H1 (cell line): ENCODE measurements at regions not wholly inside any gene's neighbourhood (a gene's known extent, or its start where the extent isn't known, plus 50 kb on each side); places are given as distances from the start of the nearest gene placed in this dataset.

Source experiments
- CTCF ChIA-PET: fragments of 300-600 bp; sonication (Branson Sonifier 250); formaldehyde crosslinking; loops from one replicate; lab custom pipeline; 2021; ENCODE audit not compliant: partially characterized antibody; lab: Charles Lee
- POLR2A ChIA-PET: fragments of 300-600 bp; sonication (Branson Sonifier 250); formaldehyde crosslinking; loops from one replicate; lab custom pipeline; 2021; ENCODE audit warnings: inconsistent platforms; ENCODE audit not compliant: partially characterized antibody; lab: Charles Lee
- DNase-seq, 2 experiments: peaks; one replicate each; pipeline versions ENCODE4 v3.0.0 to v3.0.0-alpha.2; 2010 to 2022; ENCODE audit warnings: low spot score in 2 of 2, low read depth in 1 of 2, mixed read lengths in 1 of 2
- FAIRE-seq: peaks from 2 replicates; lab custom pipeline; 2011; peaks lifted over from hg19 to GRCh38; lab: Jason Lieb, UNC
- H2AFZ ChIP-seq: 2 replicates; pipeline ENCODE4 v1.8.1; 2012; ENCODE audit warnings: low read length, inconsistent platforms
- H2AK5ac ChIP-seq: 2 replicates; pipeline ENCODE4 v1.6.1; 2013; ENCODE audit warnings: low read depth, low read length
- H2BK120ac ChIP-seq: replicated peaks from 2 replicates; pipeline ENCODE3; 2013; ENCODE audit warnings: low read depth, low read length, inconsistent platforms
- H2BK12ac ChIP-seq: 2 replicates; pipeline ENCODE4 v1.6.1; 2013; ENCODE audit warnings: low read depth, low read length
- H2BK15ac ChIP-seq: 2 replicates; pipeline ENCODE4 v1.6.1; 2013; ENCODE audit warnings: low read length
- H2BK20ac ChIP-seq: 2 replicates; pipeline ENCODE4 v1.6.1; 2013; ENCODE audit warnings: low read length
- H2BK5ac ChIP-seq: 2 replicates; pipeline ENCODE4 v1.6.1; 2013; ENCODE audit warnings: low read depth, low read length
- H3K14ac ChIP-seq: 2 replicates; pipeline ENCODE4 v1.6.1; 2013; ENCODE audit warnings: inconsistent platforms; ENCODE audit not compliant: insufficient read length
- H3K18ac ChIP-seq: 2 replicates; pipeline ENCODE4 v1.6.1; 2013; ENCODE audit warnings: low read length; ENCODE audit errors: extremely low read depth
- H3K23ac ChIP-seq: 2 replicates; pipeline ENCODE4 v1.6.1; 2013; ENCODE audit warnings: inconsistent platforms; ENCODE audit not compliant: insufficient read length
- H3K23me2 ChIP-seq: 2 replicates; pipeline ENCODE4 v1.6.1; 2013; ENCODE audit warnings: low read depth, low read length
- H3K27ac ChIP-seq: 2 replicates; pipeline ENCODE4 v1.6.1; 2011; ENCODE audit warnings: low read depth, low read length, inconsistent platforms
- H3K27me3 ChIP-seq, 4 experiments: replicated peaks in 1 of 4; 1 replicate in 1 of 4; 2 replicates in 3 of 4; pipeline versions ENCODE4 v1.6.1 to v1.8.1; 2011 to 2013; ENCODE audit warnings: low read length in 3 of 4, mild to moderate bottlenecking in 3 of 4, inconsistent platforms in 2 of 4, mixed read lengths in 2 of 4, moderate library complexity in 1 of 4; ENCODE audit not compliant: control insufficient read depth in 3 of 4, insufficient read depth in 3 of 4; ENCODE audit errors: extremely low read depth in 1 of 4
- H3K36me3 ChIP-seq, 4 experiments: 2 replicates each; pipeline versions ENCODE4 v1.6.1 to v1.8.1; 2011 to 2013; ENCODE audit warnings: mild to moderate bottlenecking in 4 of 4, low read length in 3 of 4, moderate library complexity in 2 of 4, control low read depth in 1 of 4, inconsistent platforms in 1 of 4; ENCODE audit not compliant: insufficient read depth in 4 of 4, control insufficient read depth in 2 of 4
- H3K4ac ChIP-seq: replicated peaks from 2 replicates; pipeline ENCODE3; 2013; ENCODE audit warnings: low read length, low read depth, mixed read lengths, inconsistent platforms; ENCODE audit not compliant: insufficient read length
- H3K4me1 ChIP-seq, 4 experiments: replicated peaks in 1 of 4; 1 replicate in 1 of 4; 2 replicates in 3 of 4; pipeline versions ENCODE4 v1.6.1 to v1.8.1; 2011 to 2013; ENCODE audit warnings: low read length in 3 of 4, inconsistent platforms in 2 of 4, mixed read lengths in 1 of 4; ENCODE audit not compliant: insufficient read depth in 4 of 4, control insufficient read depth in 3 of 4
- H3K4me2 ChIP-seq, 2 experiments: 2 replicates each; pipeline versions ENCODE4 v1.6.1 to v1.8.1; 2011 to 2013; ENCODE audit warnings: low read depth in 2 of 2, low read length in 2 of 2, control low read depth in 1 of 2, inconsistent platforms in 1 of 2, mild to moderate bottlenecking in 1 of 2; ENCODE audit not compliant: insufficient read depth in 1 of 2
- H3K4me3 ChIP-seq, 4 experiments: fragments of 200-600, 300-600 bp in 1 of 4; sonication (generic), shearing (Covaris generic), sonication (Bioruptor Twin) in 1 of 4; 2 replicates each; pipeline versions ENCODE4 v1.5.1 to v1.8.1; 2011 to 2016; ENCODE audit warnings: low read length in 4 of 4, low read depth in 3 of 4, control low read depth in 2 of 4, inconsistent platforms in 2 of 4, mild to moderate bottlenecking in 2 of 4, mixed read lengths in 1 of 4, moderate library complexity in 1 of 4; ENCODE audit not compliant: insufficient read depth in 2 of 4; ENCODE audit errors: extremely low read depth in 1 of 4
- H3K56ac ChIP-seq: replicated peaks from 2 replicates; pipeline ENCODE3; 2013; ENCODE audit warnings: low read depth, mild to moderate bottlenecking, mixed read lengths, low read length, inconsistent platforms; ENCODE audit not compliant: insufficient read length
- H3K79me1 ChIP-seq: 2 replicates; pipeline ENCODE4 v1.6.1; 2013; ENCODE audit warnings: low read depth, low read length, control low read depth
- H3K79me2 ChIP-seq, 2 experiments: 2 replicates each; pipeline versions ENCODE4 v1.6.1 to v1.8.1; 2012 to 2013; ENCODE audit warnings: low read length in 2 of 2, mild to moderate bottlenecking in 2 of 2, inconsistent platforms in 1 of 2; ENCODE audit not compliant: insufficient read depth in 2 of 2, control insufficient read depth in 1 of 2
- H3K9ac ChIP-seq, 4 experiments: replicated peaks in 1 of 4; 1 replicate in 1 of 4; 2 replicates in 3 of 4; pipeline versions ENCODE4 v1.6.1 to v1.8.1; 2011 to 2013; ENCODE audit warnings: low read depth in 3 of 4, low read length in 3 of 4, control low read depth in 2 of 4, mild to moderate bottlenecking in 2 of 4, moderate library complexity in 2 of 4, inconsistent platforms in 1 of 4; ENCODE audit errors: extremely low read depth in 1 of 4
- H3K9me3 ChIP-seq, 2 experiments: 2 replicates each; pipeline versions ENCODE4 v1.6.1 to v1.8.1; 2012 to 2013; ENCODE audit warnings: mild to moderate bottlenecking in 2 of 2, moderate library complexity in 2 of 2, control low read depth in 1 of 2, inconsistent platforms in 1 of 2, low read depth in 1 of 2, low read length in 1 of 2, mixed read lengths in 1 of 2; ENCODE audit not compliant: insufficient read depth in 2 of 2
- H4K20me1 ChIP-seq, 2 experiments: replicated peaks in 1 of 2; 2 replicates each; pipeline versions ENCODE3 to v1.8.1; 2011 to 2013; ENCODE audit warnings: inconsistent platforms in 2 of 2, low read length in 2 of 2, mild to moderate bottlenecking in 1 of 2; ENCODE audit not compliant: insufficient read depth in 2 of 2, control insufficient read depth in 1 of 2
- H4K5ac ChIP-seq: 2 replicates; pipeline ENCODE4 v1.6.1; 2013; ENCODE audit warnings: low read length, low read depth, mixed read lengths, inconsistent platforms; ENCODE audit not compliant: insufficient read length
- H4K8ac ChIP-seq: 2 replicates; pipeline ENCODE4 v1.8.0; 2013; ENCODE audit warnings: mild to moderate bottlenecking, moderate library complexity, low read length, inconsistent platforms; ENCODE audit not compliant: insufficient read depth; ENCODE audit errors: extremely low read depth
- H4K91ac ChIP-seq: replicated peaks from 2 replicates; pipeline ENCODE3; 2013; ENCODE audit warnings: low read length, mixed read lengths, inconsistent platforms; ENCODE audit not compliant: insufficient read length
- BCL11A ChIP-seq, 2 experiments: IDR thresholded peaks; one replicate each; pipeline ENCODE4 v1.6.1; 2011; ENCODE audit warnings: low read depth in 2 of 2, low read length in 2 of 2, mild to moderate bottlenecking in 2 of 2
- CBX5 ChIP-seq: fragments of 300-800, 300-1000 bp; sonication (generic); IDR thresholded peaks from 2 replicates; pipeline ENCODE4 v1.7.1; 2016; ENCODE audit warnings: antibody characterized with exemption, low read length, low read depth
- CBX8 ChIP-seq: fragments of 300-800, 300-1000 bp; sonication (generic); IDR thresholded peaks from 2 replicates; pipeline ENCODE4 v1.7.1; 2016; ENCODE audit warnings: low read depth, low read length, borderline replicate concordance
- RXRA ChIP-seq: IDR thresholded peaks from 2 replicates; pipeline ENCODE4 v1.6.1; 2011; ENCODE audit warnings: low read depth, mild to moderate bottlenecking, low read length, moderate library complexity; ENCODE audit not compliant: insufficient read depth
- SAP30 ChIP-seq: fragments of 300-600 bp; sonication (generic); IDR thresholded peaks from 2 replicates; pipeline ENCODE4 v1.7.1; 2012; ENCODE audit warnings: low read length, moderate library complexity, mild to moderate bottlenecking, inconsistent platforms; ENCODE audit not compliant: insufficient read depth, insufficient replicate concordance
- SP1 ChIP-seq: IDR thresholded peaks from 2 replicates; pipeline ENCODE4 v1.6.1; 2011; ENCODE audit warnings: low read depth, low read length
- TAF1 ChIP-seq: IDR thresholded peaks from 2 replicates; pipeline ENCODE4 v1.6.1; 2011; ENCODE audit warnings: mild to moderate bottlenecking, low read depth, low read length
- TAF7 ChIP-seq: optimal IDR thresholded peaks from 2 replicates; pipeline ENCODE3; 2011; ENCODE audit warnings: low read depth, mild to moderate bottlenecking, inconsistent platforms, low read length, moderate library complexity, borderline replicate concordance
- TBP ChIP-seq: IDR thresholded peaks from 2 replicates; pipeline ENCODE4 v1.6.1; 2011; ENCODE audit warnings: low read depth, low read length, improper control_type of control experiment
- TCF12 ChIP-seq: IDR thresholded peaks from 2 replicates; pipeline ENCODE4 v1.6.1; 2011; ENCODE audit warnings: low read depth, mild to moderate bottlenecking, low read length
- ZNF274 ChIP-seq: IDR thresholded peaks from 2 replicates; pipeline ENCODE4 v1.7.0; 2012; ENCODE audit warnings: low read length, borderline replicate concordance; ENCODE audit errors: extremely low read depth
- WGBS, 2 experiments: shearing (Covaris generic) in 1 of 2; methylation state at CpG; one replicate each; pipeline versions ENCODE4 v1.1.6 to v1.1.7; 2013 to 2015; ENCODE audit warnings: low lambda C conversion rate in 2 of 2, mixed read lengths in 2 of 2, inconsistent platforms in 1 of 2, low coverage in 1 of 2, missing lambda C conversion rate in 1 of 2; ENCODE audit not compliant: insufficient replicate concordance in 2 of 2, insufficient coverage in 1 of 2, insufficient read length in 1 of 2; ENCODE audit errors: extremely low coverage in 1 of 2, missing lambda C conversion rate in 1 of 2; 5-methylcytosine and 5-hydroxymethylcytosine counted together
- TF ChIP-seq, protein P1 (sequence below): IDR thresholded peaks from 2 replicates; pipeline ENCODE4 v1.6.1; 2012; ENCODE audit warnings: inconsistent platforms

- WGBS, 2 experiments: 92% methylated on average over 4 of the region's 4 CpGs; no CpG with 5 or more reads in 1 of the 2 experiments
- Histone ChIP-seq H3K23ac (no peak overlapping the region), H3K9me3 (no peaks in the 10 kb centered on the region), H4K20me1 (no peaks in the 10 kb centered on the region), H3K79me1 (no peaks in the 10 kb centered on the region), H2BK12ac (no peak overlapping the region), H3K27me3 (no peaks in the 10 kb centered on the region), H3K56ac (no peak overlapping the region), H3K27ac (no peak overlapping the region), H3K36me3 (no peaks in the 10 kb centered on the region), H2BK5ac (no peak overlapping the region), H2AK5ac (no peak overlapping the region), H3K9ac (no peak overlapping the region), H4K5ac (no peak overlapping the region), H3K4me1 (peaks cover 0 to 2% (median 0%) of the 10 kb centered on the region in 4 experiments; a peak in 1 of 7 replicates), H2BK120ac (no peak overlapping the region), H2BK15ac (no peak overlapping the region), H2BK20ac (no peak overlapping the region), H4K8ac (no peak overlapping the region), H3K79me2 (no peaks in the 10 kb centered on the region), H3K18ac (no peak overlapping the region), H3K4me2 (no peak overlapping the region), H3K23me2 (no peaks in the 10 kb centered on the region), H4K91ac (no peak overlapping the region), H3K4me3 (no peak overlapping the region), H2AFZ (no peak overlapping the region), H3K4ac (no peak overlapping the region), H3K14ac (no peak overlapping the region)
- CTCF ChIA-PET: interaction anchor here (0.7 kb wide), 1 partner anchor 91 kb away, joined by 3 read pairs; no protein-coding TSS in a partner anchor
- TF ChIP-seq ZNF274 (no peak), TAF7 (no peak), TCF12 (no peak), RXRA (no peak), CBX8 (no peak), TAF1 (no peak), TBP (no peak), SAP30 (no peak), BCL11A (IDR thresholded peaks at IDR 0.05; ENCODE audit: low read depth in 2 of 2, low read length in 2 of 2) (no peak), SP1 (no peak), CBX5 (no peak)
- TF ChIP-seq, protein P1, sequence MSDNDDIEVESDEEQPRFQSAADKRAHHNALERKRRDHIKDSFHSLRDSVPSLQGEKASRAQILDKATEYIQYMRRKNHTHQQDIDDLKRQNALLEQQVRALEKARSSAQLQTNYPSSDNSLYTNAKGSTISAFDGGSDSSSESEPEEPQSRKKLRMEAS: no peak
- DNase-seq (no peak), FAIRE-seq (no peak)
- POLR2A ChIA-PET: no interaction called here
These were observed 122.9 kb upstream of the ADAMTSL1 start for GRCh38 chr9:18350995-18351595.
